H1 (cell line): ENCODE measurements at regions not wholly inside any gene's neighbourhood (a gene's known extent, or its start where the extent isn't known, plus 50 kb on each side); places are given as distances from the start of the nearest gene placed in this dataset.

Experiments
- CTCF ChIA-PET: fragments of 300-600 bp; sonication (Branson Sonifier 250); formaldehyde crosslinking; loops from one replicate; lab custom pipeline; 2021; ENCODE audit not compliant: partially characterized antibody; lab: Charles Lee
- POLR2A ChIA-PET: fragments of 300-600 bp; sonication (Branson Sonifier 250); formaldehyde crosslinking; loops from one replicate; lab custom pipeline; 2021; ENCODE audit warnings: inconsistent platforms; ENCODE audit not compliant: partially characterized antibody; lab: Charles Lee
- DNase-seq, 2 experiments: peaks; one replicate each; pipeline versions ENCODE4 v3.0.0 to v3.0.0-alpha.2; 2010 to 2022; ENCODE audit warnings: low spot score in 2 of 2, low read depth in 1 of 2, mixed read lengths in 1 of 2
- FAIRE-seq: peaks from 2 replicates; lab custom pipeline; 2011; peaks lifted over from hg19 to GRCh38; lab: Jason Lieb, UNC
- H2AFZ ChIP-seq: 2 replicates; pipeline ENCODE4 v1.8.1; 2012; ENCODE audit warnings: low read length, inconsistent platforms
- H2AK5ac ChIP-seq: 2 replicates; pipeline ENCODE4 v1.6.1; 2013; ENCODE audit warnings: low read depth, low read length
- H2BK120ac ChIP-seq: replicated peaks from 2 replicates; pipeline ENCODE3; 2013; ENCODE audit warnings: low read depth, low read length, inconsistent platforms
- H2BK12ac ChIP-seq: 2 replicates; pipeline ENCODE4 v1.6.1; 2013; ENCODE audit warnings: low read depth, low read length
- H2BK15ac ChIP-seq: 2 replicates; pipeline ENCODE4 v1.6.1; 2013; ENCODE audit warnings: low read length
- H2BK20ac ChIP-seq: 2 replicates; pipeline ENCODE4 v1.6.1; 2013; ENCODE audit warnings: low read length
- H2BK5ac ChIP-seq: 2 replicates; pipeline ENCODE4 v1.6.1; 2013; ENCODE audit warnings: low read depth, low read length
- H3K14ac ChIP-seq: 2 replicates; pipeline ENCODE4 v1.6.1; 2013; ENCODE audit warnings: inconsistent platforms; ENCODE audit not compliant: insufficient read length
- H3K18ac ChIP-seq: 2 replicates; pipeline ENCODE4 v1.6.1; 2013; ENCODE audit warnings: low read length; ENCODE audit errors: extremely low read depth
- H3K23ac ChIP-seq: 2 replicates; pipeline ENCODE4 v1.6.1; 2013; ENCODE audit warnings: inconsistent platforms; ENCODE audit not compliant: insufficient read length
- H3K23me2 ChIP-seq: 2 replicates; pipeline ENCODE4 v1.6.1; 2013; ENCODE audit warnings: low read depth, low read length
- H3K27ac ChIP-seq: 2 replicates; pipeline ENCODE4 v1.6.1; 2011; ENCODE audit warnings: low read depth, low read length, inconsistent platforms
- H3K27me3 ChIP-seq, 4 experiments: replicated peaks in 1 of 4; 1 replicate in 1 of 4; 2 replicates in 3 of 4; pipeline versions ENCODE4 v1.6.1 to v1.8.1; 2011 to 2013; ENCODE audit warnings: low read length in 3 of 4, mild to moderate bottlenecking in 3 of 4, inconsistent platforms in 2 of 4, mixed read lengths in 2 of 4, moderate library complexity in 1 of 4; ENCODE audit not compliant: control insufficient read depth in 3 of 4, insufficient read depth in 3 of 4; ENCODE audit errors: extremely low read depth in 1 of 4
- H3K36me3 ChIP-seq, 4 experiments: 2 replicates each; pipeline versions ENCODE4 v1.6.1 to v1.8.1; 2011 to 2013; ENCODE audit warnings: mild to moderate bottlenecking in 4 of 4, low read length in 3 of 4, moderate library complexity in 2 of 4, control low read depth in 1 of 4, inconsistent platforms in 1 of 4; ENCODE audit not compliant: insufficient read depth in 4 of 4, control insufficient read depth in 2 of 4
- H3K4ac ChIP-seq: replicated peaks from 2 replicates; pipeline ENCODE3; 2013; ENCODE audit warnings: low read length, low read depth, mixed read lengths, inconsistent platforms; ENCODE audit not compliant: insufficient read length
- H3K4me1 ChIP-seq, 4 experiments: replicated peaks in 1 of 4; 1 replicate in 1 of 4; 2 replicates in 3 of 4; pipeline versions ENCODE4 v1.6.1 to v1.8.1; 2011 to 2013; ENCODE audit warnings: low read length in 3 of 4, inconsistent platforms in 2 of 4, mixed read lengths in 1 of 4; ENCODE audit not compliant: insufficient read depth in 4 of 4, control insufficient read depth in 3 of 4
- H3K4me2 ChIP-seq, 2 experiments: 2 replicates each; pipeline versions ENCODE4 v1.6.1 to v1.8.1; 2011 to 2013; ENCODE audit warnings: low read depth in 2 of 2, low read length in 2 of 2, control low read depth in 1 of 2, inconsistent platforms in 1 of 2, mild to moderate bottlenecking in 1 of 2; ENCODE audit not compliant: insufficient read depth in 1 of 2
- H3K4me3 ChIP-seq, 4 experiments: fragments of 200-600, 300-600 bp in 1 of 4; sonication (generic), shearing (Covaris generic), sonication (Bioruptor Twin) in 1 of 4; 2 replicates each; pipeline versions ENCODE4 v1.5.1 to v1.8.1; 2011 to 2016; ENCODE audit warnings: low read length in 4 of 4, low read depth in 3 of 4, control low read depth in 2 of 4, inconsistent platforms in 2 of 4, mild to moderate bottlenecking in 2 of 4, mixed read lengths in 1 of 4, moderate library complexity in 1 of 4; ENCODE audit not compliant: insufficient read depth in 2 of 4; ENCODE audit errors: extremely low read depth in 1 of 4
- H3K56ac ChIP-seq: replicated peaks from 2 replicates; pipeline ENCODE3; 2013; ENCODE audit warnings: low read depth, mild to moderate bottlenecking, mixed read lengths, low read length, inconsistent platforms; ENCODE audit not compliant: insufficient read length
- H3K79me1 ChIP-seq: 2 replicates; pipeline ENCODE4 v1.6.1; 2013; ENCODE audit warnings: low read depth, low read length, control low read depth
- H3K79me2 ChIP-seq, 2 experiments: 2 replicates each; pipeline versions ENCODE4 v1.6.1 to v1.8.1; 2012 to 2013; ENCODE audit warnings: low read length in 2 of 2, mild to moderate bottlenecking in 2 of 2, inconsistent platforms in 1 of 2; ENCODE audit not compliant: insufficient read depth in 2 of 2, control insufficient read depth in 1 of 2
- H3K9ac ChIP-seq, 4 experiments: replicated peaks in 1 of 4; 1 replicate in 1 of 4; 2 replicates in 3 of 4; pipeline versions ENCODE4 v1.6.1 to v1.8.1; 2011 to 2013; ENCODE audit warnings: low read depth in 3 of 4, low read length in 3 of 4, control low read depth in 2 of 4, mild to moderate bottlenecking in 2 of 4, moderate library complexity in 2 of 4, inconsistent platforms in 1 of 4; ENCODE audit errors: extremely low read depth in 1 of 4
- H3K9me3 ChIP-seq, 2 experiments: 2 replicates each; pipeline versions ENCODE4 v1.6.1 to v1.8.1; 2012 to 2013; ENCODE audit warnings: mild to moderate bottlenecking in 2 of 2, moderate library complexity in 2 of 2, control low read depth in 1 of 2, inconsistent platforms in 1 of 2, low read depth in 1 of 2, low read length in 1 of 2, mixed read lengths in 1 of 2; ENCODE audit not compliant: insufficient read depth in 2 of 2
- H4K20me1 ChIP-seq, 2 experiments: replicated peaks in 1 of 2; 2 replicates each; pipeline versions ENCODE3 to v1.8.1; 2011 to 2013; ENCODE audit warnings: inconsistent platforms in 2 of 2, low read length in 2 of 2, mild to moderate bottlenecking in 1 of 2; ENCODE audit not compliant: insufficient read depth in 2 of 2, control insufficient read depth in 1 of 2
- H4K5ac ChIP-seq: 2 replicates; pipeline ENCODE4 v1.6.1; 2013; ENCODE audit warnings: low read length, low read depth, mixed read lengths, inconsistent platforms; ENCODE audit not compliant: insufficient read length
- H4K8ac ChIP-seq: 2 replicates; pipeline ENCODE4 v1.8.0; 2013; ENCODE audit warnings: mild to moderate bottlenecking, moderate library complexity, low read length, inconsistent platforms; ENCODE audit not compliant: insufficient read depth; ENCODE audit errors: extremely low read depth
- H4K91ac ChIP-seq: replicated peaks from 2 replicates; pipeline ENCODE3; 2013; ENCODE audit warnings: low read length, mixed read lengths, inconsistent platforms; ENCODE audit not compliant: insufficient read length
- CBX5 ChIP-seq: fragments of 300-800, 300-1000 bp; sonication (generic); IDR thresholded peaks from 2 replicates; pipeline ENCODE4 v1.7.1; 2016; ENCODE audit warnings: antibody characterized with exemption, low read length, low read depth
- CEBPB ChIP-seq: IDR thresholded peaks from 2 replicates; pipeline ENCODE4 v1.6.1; 2012; ENCODE audit warnings: low read depth, low read length
- CHD1 ChIP-seq: IDR thresholded peaks from 2 replicates; pipeline ENCODE4 v1.6.1; 2012; ENCODE audit warnings: low read depth, low read length, improper control_type of control experiment
- EP300 ChIP-seq, 2 experiments: IDR thresholded peaks; 1 replicate in 1 of 2; 2 replicates in 1 of 2; pipeline ENCODE4 v1.6.1; 2011 to 2012; ENCODE audit warnings: low read depth in 2 of 2, low read length in 2 of 2, mild to moderate bottlenecking in 2 of 2, borderline replicate concordance in 1 of 2, inconsistent platforms in 1 of 2, moderate library complexity in 1 of 2
- KDM4A ChIP-seq: IDR thresholded peaks from one replicate; pipeline ENCODE4 v1.7.1; 2012; ENCODE audit warnings: low read depth, mild to moderate bottlenecking, moderate library complexity, low read length, inconsistent platforms; ENCODE audit not compliant: severe bottlenecking
- MAFK ChIP-seq: IDR thresholded peaks from 2 replicates; pipeline ENCODE4 v1.6.1; 2012; ENCODE audit warnings: low read depth, mild to moderate bottlenecking, improper control_type of control experiment, low read length
- MAX ChIP-seq: IDR thresholded peaks from 2 replicates; pipeline ENCODE4 v1.6.1; 2012; ENCODE audit warnings: inconsistent platforms
- NRF1 ChIP-seq: IDR thresholded peaks from 2 replicates; pipeline ENCODE4 v1.6.1; 2011; ENCODE audit warnings: mild to moderate bottlenecking, low read depth, low read length, improper control_type of control experiment
- SIRT6 ChIP-seq: IDR thresholded peaks from one replicate; pipeline ENCODE4 v1.7.1; 2012; ENCODE audit warnings: low read length, inconsistent platforms
- TCF12 ChIP-seq: IDR thresholded peaks from 2 replicates; pipeline ENCODE4 v1.6.1; 2011; ENCODE audit warnings: low read depth, mild to moderate bottlenecking, low read length
- ZNF274 ChIP-seq: IDR thresholded peaks from 2 replicates; pipeline ENCODE4 v1.7.0; 2012; ENCODE audit warnings: low read length, borderline replicate concordance; ENCODE audit errors: extremely low read depth
- WGBS, 2 experiments: shearing (Covaris generic) in 1 of 2; methylation state at CpG; one replicate each; pipeline versions ENCODE4 v1.1.6 to v1.1.7; 2013 to 2015; ENCODE audit warnings: low lambda C conversion rate in 2 of 2, mixed read lengths in 2 of 2, inconsistent platforms in 1 of 2, low coverage in 1 of 2, missing lambda C conversion rate in 1 of 2; ENCODE audit not compliant: insufficient replicate concordance in 2 of 2, insufficient coverage in 1 of 2, insufficient read length in 1 of 2; ENCODE audit errors: extremely low coverage in 1 of 2, missing lambda C conversion rate in 1 of 2; 5-methylcytosine and 5-hydroxymethylcytosine counted together
- TF ChIP-seq, protein P1 (sequence below): IDR thresholded peaks from 2 replicates; pipeline ENCODE4 v1.6.1; 2011; ENCODE audit warnings: low read length, improper control_type of control experiment
- TF ChIP-seq, protein P2 (sequence below): IDR thresholded peaks from 2 replicates; pipeline ENCODE4 v1.6.1; 2011; ENCODE audit warnings: low read depth, mild to moderate bottlenecking, low read length; ENCODE audit not compliant: insufficient read depth

DNA sequence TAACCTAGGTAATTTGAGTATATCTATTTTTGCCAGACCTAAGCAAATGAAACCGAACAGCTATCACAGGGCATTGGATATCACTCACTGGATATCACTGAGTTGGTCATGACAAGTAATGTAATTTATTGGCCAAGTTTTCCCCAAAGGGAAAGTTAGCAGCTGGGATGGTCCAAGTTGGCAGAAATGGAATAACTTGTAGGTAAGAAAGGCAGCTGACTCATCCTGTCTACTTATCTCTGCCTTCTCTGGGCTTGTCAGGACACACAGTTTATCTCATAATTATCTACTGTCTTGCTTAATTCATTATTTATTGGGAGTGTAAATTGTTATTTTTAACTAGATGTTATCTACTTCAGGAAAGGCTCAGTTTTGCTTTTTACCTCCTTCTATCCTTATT lies 502.0 kb upstream of the DPP6 start:
- Histone ChIP-seq H2BK15ac (no peak overlapping the region), H2BK120ac (no peak overlapping the region), H3K27ac (no peak overlapping the region), H3K23me2 (no peaks in the 10 kb centered on the region; the same call in 1 of the 2 replicates), H3K79me2 (no peaks in the 10 kb centered on the region), H2AFZ (no peak overlapping the region), H3K4me1 (no peaks in the 10 kb centered on the region), H2BK12ac (no peak overlapping the region), H2BK20ac (no peak overlapping the region), H4K91ac (no peak overlapping the region), H3K79me1 (no peaks in the 10 kb centered on the region), H3K4me2 (no peak overlapping the region), H3K4ac (no peak overlapping the region), H3K4me3 (no peak overlapping the region), H4K8ac (no peak overlapping the region), H3K9me3 (peaks cover 13 to 54% of the 10 kb centered on the region in 2 experiments; a peak in 2 of 4 replicates), H3K14ac (no peak overlapping the region), H3K27me3 (no peaks in the 10 kb centered on the region), H3K18ac (no peak overlapping the region), H4K20me1 (no peaks in the 10 kb centered on the region), H3K23ac (no peak overlapping the region), H2BK5ac (no peak overlapping the region), H3K36me3 (no peaks in the 10 kb centered on the region), H3K9ac (no peak overlapping the region), H4K5ac (no peak overlapping the region), H2AK5ac (no peak overlapping the region), H3K56ac (no peak overlapping the region)
- DNase-seq (no peak), FAIRE-seq (no peak)
- CTCF ChIA-PET, result no interaction called here
- POLR2A ChIA-PET, result no interaction called here
- 88% methylated on average over 1 of the region's 1 CpG; no CpG with 5 or more reads in 1 of the 2 experiments for WGBS, 2 experiments
- TF ChIP-seq MAFK (no peak), NRF1 (no peak), SIRT6 (no peak), KDM4A (no peak), TCF12 (no peak), MAX (no peak), EP300 (IDR thresholded peaks at IDR 0.05; ENCODE audit: borderline replicate concordance in 1 of 2, low read depth in 2 of 2, low read length in 2 of 2) (no peak), ZNF274 (no peak), CHD1 (no peak), CBX5 (no peak), CEBPB (no peak)
- TF ChIP-seq, protein P1, sequence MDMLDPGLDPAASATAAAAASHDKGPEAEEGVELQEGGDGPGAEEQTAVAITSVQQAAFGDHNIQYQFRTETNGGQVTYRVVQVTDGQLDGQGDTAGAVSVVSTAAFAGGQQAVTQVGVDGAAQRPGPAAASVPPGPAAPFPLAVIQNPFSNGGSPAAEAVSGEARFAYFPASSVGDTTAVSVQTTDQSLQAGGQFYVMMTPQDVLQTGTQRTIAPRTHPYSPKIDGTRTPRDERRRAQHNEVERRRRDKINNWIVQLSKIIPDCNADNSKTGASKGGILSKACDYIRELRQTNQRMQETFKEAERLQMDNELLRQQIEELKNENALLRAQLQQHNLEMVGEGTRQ, result no peak
- TF ChIP-seq, protein P2, sequence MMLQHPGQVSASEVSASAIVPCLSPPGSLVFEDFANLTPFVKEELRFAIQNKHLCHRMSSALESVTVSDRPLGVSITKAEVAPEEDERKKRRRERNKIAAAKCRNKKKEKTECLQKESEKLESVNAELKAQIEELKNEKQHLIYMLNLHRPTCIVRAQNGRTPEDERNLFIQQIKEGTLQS, result no peak
